HFFc6 (cell line): ENCODE measurements at regions not wholly inside any gene's neighbourhood (a gene's known extent, or its start where the extent isn't known, plus 50 kb on each side); places are given as distances from the start of the nearest gene placed in this dataset.

ENCODE experiments used
- DNase-seq: peaks from one replicate; pipeline ENCODE4 v3.0.0-alpha.2; 2018
- H3K27ac Mint-ChIP-seq: 2 replicates; pipeline ENCODE4 v1.8.0; 2020; ENCODE audit warnings: mild to moderate bottlenecking, mixed read lengths
- H3K27me3 Mint-ChIP-seq: 2 replicates; pipeline ENCODE4 v1.8.0; 2021; ENCODE audit warnings: mild to moderate bottlenecking, moderate library complexity, mixed read lengths; ENCODE audit not compliant: insufficient read depth
- H3K36me3 Mint-ChIP-seq: 2 replicates; pipeline ENCODE4 v1.8.0; 2021; ENCODE audit warnings: low read depth, mixed read lengths
- H3K4me1 Mint-ChIP-seq: 2 replicates; pipeline ENCODE4 v1.8.0; 2020; ENCODE audit warnings: low read depth, mixed read lengths
- H3K4me3 Mint-ChIP-seq: 2 replicates; pipeline ENCODE4 v1.8.0; 2020; ENCODE audit warnings: mild to moderate bottlenecking, moderate library complexity, mixed read lengths
- H3K9me3 Mint-ChIP-seq: 2 replicates; pipeline ENCODE4 v1.8.0; 2020; ENCODE audit warnings: mild to moderate bottlenecking, mixed read lengths
- TF ChIP-seq, protein P1 (sequence below): fragments of 200-600 bp; sonication (generic); IDR thresholded peaks from 2 replicates; pipeline ENCODE4 v1.5.0; 2021; ENCODE audit warnings: antibody characterized with exemption, mild to moderate bottlenecking

- H3K36me3 Mint-ChIP-seq: no peaks in the 10 kb centered on the region
Observed at GRCh38 chr5:162360373-162360931, 292.9 kb downstream of the GABRG2 start.

GRCh38 chr5:162372256-162372655 is 304.7 kb downstream of the GABRG2 start:
- Mint-ChIP-seq H3K27ac (no peak overlapping the region), H3K27me3 (no peaks in the 10 kb centered on the region; the same call in 1 of the 2 replicates), H3K36me3 (no peaks in the 10 kb centered on the region), H3K4me3 (no peak overlapping the region), H3K4me1 (no peaks in the 10 kb centered on the region), H3K9me3 (peaks cover 46% of the 10 kb centered on the region)
- TF ChIP-seq, protein P1, sequence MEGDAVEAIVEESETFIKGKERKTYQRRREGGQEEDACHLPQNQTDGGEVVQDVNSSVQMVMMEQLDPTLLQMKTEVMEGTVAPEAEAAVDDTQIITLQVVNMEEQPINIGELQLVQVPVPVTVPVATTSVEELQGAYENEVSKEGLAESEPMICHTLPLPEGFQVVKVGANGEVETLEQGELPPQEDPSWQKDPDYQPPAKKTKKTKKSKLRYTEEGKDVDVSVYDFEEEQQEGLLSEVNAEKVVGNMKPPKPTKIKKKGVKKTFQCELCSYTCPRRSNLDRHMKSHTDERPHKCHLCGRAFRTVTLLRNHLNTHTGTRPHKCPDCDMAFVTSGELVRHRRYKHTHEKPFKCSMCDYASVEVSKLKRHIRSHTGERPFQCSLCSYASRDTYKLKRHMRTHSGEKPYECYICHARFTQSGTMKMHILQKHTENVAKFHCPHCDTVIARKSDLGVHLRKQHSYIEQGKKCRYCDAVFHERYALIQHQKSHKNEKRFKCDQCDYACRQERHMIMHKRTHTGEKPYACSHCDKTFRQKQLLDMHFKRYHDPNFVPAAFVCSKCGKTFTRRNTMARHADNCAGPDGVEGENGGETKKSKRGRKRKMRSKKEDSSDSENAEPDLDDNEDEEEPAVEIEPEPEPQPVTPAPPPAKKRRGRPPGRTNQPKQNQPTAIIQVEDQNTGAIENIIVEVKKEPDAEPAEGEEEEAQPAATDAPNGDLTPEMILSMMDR: no peak
- DNase-seq: no peak

More at GRCh38 chr5:162360373-162360931, 292.9 kb downstream of the GABRG2 start:
- H3K9me3 Mint-ChIP-seq: peaks cover 39% of the 10 kb centered on the region
- H3K4me1 Mint-ChIP-seq: no peaks in the 10 kb centered on the region
- TF ChIP-seq, protein P1: no peak
- H3K4me3 Mint-ChIP-seq: no peak overlapping the region
- H3K27ac Mint-ChIP-seq: no peak overlapping the region
- no peak for DNase-seq
- H3K27me3 Mint-ChIP-seq: no peaks in the 10 kb centered on the region; the same call in 1 of the 2 replicates

DNA sequence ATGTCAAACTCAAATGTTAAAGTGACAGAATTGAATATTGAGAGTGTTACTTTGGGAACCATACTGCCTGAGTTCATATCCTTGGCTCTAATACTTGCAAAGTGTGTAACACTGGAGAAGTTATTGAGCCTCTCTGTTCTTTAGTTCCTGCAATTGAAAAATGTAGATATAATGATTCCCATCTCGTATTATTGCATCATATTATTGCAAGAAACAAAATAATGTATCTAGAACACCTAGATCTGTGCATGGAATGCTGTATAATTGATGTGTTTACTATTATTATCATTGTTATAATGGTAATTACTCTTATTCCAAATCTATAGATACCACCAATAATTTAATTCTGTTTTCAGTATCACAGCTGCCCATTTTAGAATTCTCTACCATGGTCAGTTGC is 310.3 kb downstream of the GABRG2 start:
- Mint-ChIP-seq H3K27ac (no peak overlapping the region), H3K36me3 (no peaks in the 10 kb centered on the region), H3K27me3 (no peaks in the 10 kb centered on the region), H3K4me3 (no peak overlapping the region), H3K4me1 (no peaks in the 10 kb centered on the region), H3K9me3 (peaks cover 25% of the 10 kb centered on the region)
- DNase-seq: no peak
- TF ChIP-seq, protein P1: no peak

GRCh38 chr5:162382839-162383238 is 315.3 kb downstream of the GABRG2 start:
- H3K9me3 Mint-ChIP-seq: peaks cover 36% of the 10 kb centered on the region
- H3K27ac Mint-ChIP-seq: no peak overlapping the region

DNA sequence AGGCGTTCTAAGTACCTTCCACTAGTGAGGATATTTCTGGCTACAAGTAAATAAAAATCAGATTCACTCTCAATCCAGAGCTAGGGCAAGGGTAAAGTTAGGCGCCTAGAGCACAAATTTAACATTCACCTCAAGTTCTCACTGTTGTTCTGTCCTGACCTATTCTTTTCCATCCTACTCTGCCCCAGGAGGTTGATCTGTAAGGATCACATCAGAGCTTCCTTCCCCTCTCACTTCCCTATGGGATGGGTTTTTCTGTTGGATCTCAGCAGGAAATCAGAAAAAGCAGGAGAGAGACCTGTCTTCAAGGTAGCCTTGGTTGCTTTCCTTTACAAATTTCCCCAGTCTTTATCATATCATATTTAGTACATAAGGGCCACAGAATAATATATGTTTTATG is 316.7 kb downstream of the GABRG2 start:
- Mint-ChIP-seq H3K9me3 (peaks cover 38% of the 10 kb centered on the region), H3K4me3 (no peak overlapping the region), H3K27ac (no peak overlapping the region)

More at GRCh38 chr5:162382839-162383238, 315.3 kb downstream of the GABRG2 start:
- H3K27me3 Mint-ChIP-seq: no peaks in the 10 kb centered on the region
- no peak overlapping the region for H3K4me3 Mint-ChIP-seq
- no peak for DNase-seq
- H3K4me1 Mint-ChIP-seq: no peaks in the 10 kb centered on the region
- no peaks in the 10 kb centered on the region for H3K36me3 Mint-ChIP-seq
- TF ChIP-seq, protein P1: no peak

More for the DNA sequence above, 316.7 kb downstream of the GABRG2 start:
- no peaks in the 10 kb centered on the region for H3K36me3 Mint-ChIP-seq
- H3K4me1 Mint-ChIP-seq: no peaks in the 10 kb centered on the region
- TF ChIP-seq, protein P1: no peak
- H3K27me3 Mint-ChIP-seq: no peaks in the 10 kb centered on the region
- DNase-seq: no peak
